ENCODE measurements at regions not wholly inside any gene's neighbourhood (a gene's known extent, or its start where the extent isn't known, plus 50 kb on each side); places are given as distances from the start of the nearest gene placed in this dataset.

GRCh38 chr17:11086646-11087340 is 154.2 kb upstream of the SHISA6 start:
- no peak for TF ChIP-seq POLR2A (IDR thresholded peaks at IDR 0.05)
- TF ChIP-seq, protein P1, sequence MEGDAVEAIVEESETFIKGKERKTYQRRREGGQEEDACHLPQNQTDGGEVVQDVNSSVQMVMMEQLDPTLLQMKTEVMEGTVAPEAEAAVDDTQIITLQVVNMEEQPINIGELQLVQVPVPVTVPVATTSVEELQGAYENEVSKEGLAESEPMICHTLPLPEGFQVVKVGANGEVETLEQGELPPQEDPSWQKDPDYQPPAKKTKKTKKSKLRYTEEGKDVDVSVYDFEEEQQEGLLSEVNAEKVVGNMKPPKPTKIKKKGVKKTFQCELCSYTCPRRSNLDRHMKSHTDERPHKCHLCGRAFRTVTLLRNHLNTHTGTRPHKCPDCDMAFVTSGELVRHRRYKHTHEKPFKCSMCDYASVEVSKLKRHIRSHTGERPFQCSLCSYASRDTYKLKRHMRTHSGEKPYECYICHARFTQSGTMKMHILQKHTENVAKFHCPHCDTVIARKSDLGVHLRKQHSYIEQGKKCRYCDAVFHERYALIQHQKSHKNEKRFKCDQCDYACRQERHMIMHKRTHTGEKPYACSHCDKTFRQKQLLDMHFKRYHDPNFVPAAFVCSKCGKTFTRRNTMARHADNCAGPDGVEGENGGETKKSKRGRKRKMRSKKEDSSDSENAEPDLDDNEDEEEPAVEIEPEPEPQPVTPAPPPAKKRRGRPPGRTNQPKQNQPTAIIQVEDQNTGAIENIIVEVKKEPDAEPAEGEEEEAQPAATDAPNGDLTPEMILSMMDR (IDR thresholded peaks at IDR 0.05) = no peak
- no peak for TF ChIP-seq POLR2AphosphoS5 (IDR thresholded peaks at IDR 0.05)
- Histone ChIP-seq H3K27ac (no peak overlapping the region), H3K27me3 (peaks cover 0 to 4% of the 10 kb centered on the region in 2 donors), H3K36me3 (no peaks in the 10 kb centered on the region), H3K4me1 (no peaks in the 10 kb centered on the region), H3K4me3 (no peak overlapping the region), H3K9me3 (no peaks in the 10 kb centered on the region)
- no peak for DNase-seq (ENCODE audit: low spot score in 2 of 2)
- intact Hi-C loops (cut with DNase I; ENCODE audit: low total_unique reads) = loop anchor here (5.0 kb wide), 1 partner anchor 636 kb away; no protein-coding TSS in a partner anchor

GRCh38 chr17:11082559-11082958 is 158.5 kb upstream of the SHISA6 start:
- Histone ChIP-seq H3K4me3 (no peak overlapping the region), H3K4me1 (no peaks in the 10 kb centered on the region), H3K36me3 (no peaks in the 10 kb centered on the region), H3K9me3 (no peaks in the 10 kb centered on the region), H3K27me3 (peaks cover 0 to 4% of the 10 kb centered on the region in 2 donors), H3K27ac (no peak overlapping the region)
- intact Hi-C loops (cut with DNase I; ENCODE audit: low total_unique reads) = no loop called here
- no peak for DNase-seq (ENCODE audit: low spot score in 2 of 2)
- TF ChIP-seq POLR2A (IDR thresholded peaks at IDR 0.05) (no peak), POLR2AphosphoS5 (IDR thresholded peaks at IDR 0.05) (no peak)
- TF ChIP-seq, protein P1 (IDR thresholded peaks at IDR 0.05) = no peak

GRCh38 chr17:11081342-11081741 is 159.7 kb upstream of the SHISA6 start:
- Histone ChIP-seq H3K27ac (no peak overlapping the region), H3K36me3 (no peaks in the 10 kb centered on the region), H3K4me3 (no peak overlapping the region), H3K4me1 (no peaks in the 10 kb centered on the region), H3K27me3 (peaks cover 0 to 4% of the 10 kb centered on the region in 2 donors), H3K9me3 (no peaks in the 10 kb centered on the region)
- intact Hi-C loops (cut with DNase I; ENCODE audit: low total_unique reads) = no loop called here
- no peak for DNase-seq (ENCODE audit: low spot score in 2 of 2)
- TF ChIP-seq POLR2AphosphoS5 (IDR thresholded peaks at IDR 0.05) = no peak
- TF ChIP-seq, protein P1 (IDR thresholded peaks at IDR 0.05) = no peak
- no peak for TF ChIP-seq POLR2A (IDR thresholded peaks at IDR 0.05)

DNA sequence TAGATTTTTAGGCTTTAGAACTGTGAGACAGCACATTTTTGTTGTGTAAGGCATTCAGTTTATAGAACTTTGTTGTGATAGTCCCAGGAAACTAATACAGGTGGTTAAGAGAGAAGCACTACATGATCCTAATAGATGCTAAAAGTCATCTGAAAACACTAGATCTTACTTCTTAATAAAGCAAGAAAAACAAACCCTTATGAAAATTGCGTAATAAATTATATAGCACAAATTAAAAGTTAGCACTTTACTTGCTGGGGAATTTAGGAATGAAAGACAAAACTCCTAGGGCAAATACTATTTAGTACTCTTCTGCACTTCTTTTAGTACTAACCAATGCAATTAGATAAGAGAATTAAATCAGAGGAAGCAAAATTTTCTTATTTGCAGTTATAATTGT is 163.3 kb upstream of the SHISA6 start:
- no peaks in the 10 kb centered on the region for H3K9me3 ChIP-seq
- intact Hi-C loops (cut with DNase I; ENCODE audit: low total_unique reads) = no loop called here
- no peak overlapping the region for H3K4me3 ChIP-seq
- TF ChIP-seq, protein P1 (IDR thresholded peaks at IDR 0.05) = no peak
- TF ChIP-seq POLR2A (IDR thresholded peaks at IDR 0.05) (no peak), POLR2AphosphoS5 (IDR thresholded peaks at IDR 0.05) (no peak)
- no peaks in the 10 kb centered on the region for H3K4me1 ChIP-seq
- no peak for DNase-seq (ENCODE audit: low spot score in 2 of 2)
- no peaks in the 10 kb centered on the region for H3K36me3 ChIP-seq
- peaks cover 0 to 4% of the 10 kb centered on the region in 2 donors for H3K27me3 ChIP-seq
- no peak overlapping the region for H3K27ac ChIP-seq

DNA sequence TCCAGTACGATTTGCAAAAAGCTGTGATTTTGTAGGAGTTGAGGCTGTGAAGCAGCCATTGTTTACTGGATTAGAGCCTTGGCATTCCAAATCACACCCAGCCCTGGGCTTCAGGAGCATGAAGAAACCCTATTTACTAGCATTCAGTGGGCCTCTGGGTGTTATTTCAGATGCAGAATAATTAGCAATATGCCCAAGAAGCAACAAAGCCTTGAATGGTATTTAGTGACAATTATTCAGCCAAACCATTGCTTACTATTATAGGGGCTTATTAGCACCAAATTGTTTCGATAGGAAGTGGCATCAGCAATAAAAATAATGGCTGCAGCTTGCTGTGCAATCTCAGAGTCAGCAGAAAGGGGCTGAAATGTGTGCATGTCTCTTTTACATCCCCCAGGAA is 166.6 kb upstream of the SHISA6 start:
- Histone ChIP-seq H3K9me3 (peaks cover 9 to 11% of the 10 kb centered on the region in 2 donors), H3K27me3 (no peaks in the 10 kb centered on the region), H3K27ac (no peak overlapping the region), H3K4me1 (no peaks in the 10 kb centered on the region), H3K4me3 (no peak overlapping the region), H3K36me3 (no peaks in the 10 kb centered on the region)
- no peak for DNase-seq (ENCODE audit: low spot score in 2 of 2)
- TF ChIP-seq POLR2A (IDR thresholded peaks at IDR 0.05) = no peak
- intact Hi-C loops (cut with DNase I; ENCODE audit: low total_unique reads) = no loop called here
